Calu3 (cell line): ENCODE measurements at regions not wholly inside any gene's neighbourhood (a gene's known extent, or its start where the extent isn't known, plus 50 kb on each side); places are given as distances from the start of the nearest gene placed in this dataset.

Experiments used
- BruUV-seq: library from RNA; stranded (reverse); fragments of 400-500 nt; replicated peaks from 2 replicates; lab custom pipeline; 2021; lab: Mats Ljungman, UMichigan
- CTCF ChIA-PET: fragments of 300-600 bp; sonication (Branson Sonifier 250); formaldehyde crosslinking; loops from one replicate; lab custom pipeline; 2022; ENCODE audit warnings: antibody characterized with exemption; lab: Charles Lee
- DNase-seq: peaks from one replicate; pipeline ENCODE4 v3.0.0; 2022
- H3K27ac Mint-ChIP-seq: one replicate; pipeline ENCODE4 v1.8.0; 2022; ENCODE audit warnings: mixed read lengths; ENCODE audit not compliant: unreplicated experiment
- H3K27me3 Mint-ChIP-seq: one replicate; pipeline ENCODE4 v1.8.0; 2022; ENCODE audit warnings: mixed read lengths; ENCODE audit not compliant: unreplicated experiment
- H3K36me3 Mint-ChIP-seq: one replicate; pipeline ENCODE4 v1.8.0; 2022; ENCODE audit warnings: mild to moderate bottlenecking, moderate library complexity, mixed read lengths; ENCODE audit not compliant: insufficient read depth, unreplicated experiment
- H3K4me1 Mint-ChIP-seq: one replicate; pipeline ENCODE4 v1.8.0; 2022; ENCODE audit warnings: mild to moderate bottlenecking, low read depth, mixed read lengths; ENCODE audit not compliant: unreplicated experiment
- H3K4me3 Mint-ChIP-seq: one replicate; pipeline ENCODE4 v1.8.0; 2022; ENCODE audit warnings: mild to moderate bottlenecking, low read depth, moderate library complexity, mixed read lengths; ENCODE audit not compliant: unreplicated experiment
- H3K9me3 Mint-ChIP-seq: one replicate; pipeline ENCODE4 v1.8.0; 2022; ENCODE audit warnings: low read depth, mixed read lengths; ENCODE audit not compliant: unreplicated experiment
- intact Hi-C: fragments of 100-400 bp; cut with micrococcal nuclease; formaldehyde crosslinking; loops from one replicate; pipeline ENCODE4 v1.10.0; 2022; ENCODE audit not compliant: unreplicated experiment
- TF ChIP-seq, protein P1 (sequence below): fragments of 200-600 bp; IDR thresholded peaks from one replicate; pipeline ENCODE4 v1.8.0; 2022; ENCODE audit warnings: antibody characterized with exemption; ENCODE audit not compliant: unreplicated experiment

DNA sequence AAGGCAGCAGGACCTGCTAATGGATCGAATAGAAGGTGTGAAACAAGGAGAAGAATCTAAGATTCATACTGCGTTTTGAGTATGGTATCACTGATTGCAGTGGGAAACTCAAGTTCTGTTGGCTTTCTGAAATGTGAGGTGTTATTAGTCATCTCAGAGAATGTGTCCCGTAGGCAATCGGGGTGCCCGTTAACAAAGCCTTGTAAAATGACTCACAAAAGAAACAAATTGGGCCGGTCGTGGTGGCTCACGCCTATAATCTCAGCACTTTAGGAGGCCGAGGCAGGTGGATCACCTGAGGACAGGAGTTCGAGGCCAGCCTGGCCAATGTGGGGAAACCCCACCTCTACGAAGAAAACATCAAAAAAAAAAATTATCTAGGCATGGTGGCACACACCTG, 118.2 kb upstream of the C7orf33 start:
- H3K27ac Mint-ChIP-seq, result no peak overlapping the region
- peaks cover 5% of the 10 kb centered on the region for H3K36me3 Mint-ChIP-seq
- TF ChIP-seq, protein P1, sequence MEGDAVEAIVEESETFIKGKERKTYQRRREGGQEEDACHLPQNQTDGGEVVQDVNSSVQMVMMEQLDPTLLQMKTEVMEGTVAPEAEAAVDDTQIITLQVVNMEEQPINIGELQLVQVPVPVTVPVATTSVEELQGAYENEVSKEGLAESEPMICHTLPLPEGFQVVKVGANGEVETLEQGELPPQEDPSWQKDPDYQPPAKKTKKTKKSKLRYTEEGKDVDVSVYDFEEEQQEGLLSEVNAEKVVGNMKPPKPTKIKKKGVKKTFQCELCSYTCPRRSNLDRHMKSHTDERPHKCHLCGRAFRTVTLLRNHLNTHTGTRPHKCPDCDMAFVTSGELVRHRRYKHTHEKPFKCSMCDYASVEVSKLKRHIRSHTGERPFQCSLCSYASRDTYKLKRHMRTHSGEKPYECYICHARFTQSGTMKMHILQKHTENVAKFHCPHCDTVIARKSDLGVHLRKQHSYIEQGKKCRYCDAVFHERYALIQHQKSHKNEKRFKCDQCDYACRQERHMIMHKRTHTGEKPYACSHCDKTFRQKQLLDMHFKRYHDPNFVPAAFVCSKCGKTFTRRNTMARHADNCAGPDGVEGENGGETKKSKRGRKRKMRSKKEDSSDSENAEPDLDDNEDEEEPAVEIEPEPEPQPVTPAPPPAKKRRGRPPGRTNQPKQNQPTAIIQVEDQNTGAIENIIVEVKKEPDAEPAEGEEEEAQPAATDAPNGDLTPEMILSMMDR, result no peak
- H3K4me3 Mint-ChIP-seq, result no peak overlapping the region
- CTCF ChIA-PET, result interaction anchor here (0.6 to 0.7 kb wide), 2 partner anchors 14 to 253 kb away, joined by 3 to 5 read pairs; no protein-coding TSS in a partner anchor
- DNase-seq, result no peak
- no peaks in the 10 kb centered on the region for H3K4me1 Mint-ChIP-seq
- intact Hi-C loops, result no loop called here
- peaks cover 3% of the 10 kb centered on the region for H3K9me3 Mint-ChIP-seq
- no TSS peak for BruUV-seq
- peaks cover 27% of the 10 kb centered on the region for H3K27me3 Mint-ChIP-seq

DNA sequence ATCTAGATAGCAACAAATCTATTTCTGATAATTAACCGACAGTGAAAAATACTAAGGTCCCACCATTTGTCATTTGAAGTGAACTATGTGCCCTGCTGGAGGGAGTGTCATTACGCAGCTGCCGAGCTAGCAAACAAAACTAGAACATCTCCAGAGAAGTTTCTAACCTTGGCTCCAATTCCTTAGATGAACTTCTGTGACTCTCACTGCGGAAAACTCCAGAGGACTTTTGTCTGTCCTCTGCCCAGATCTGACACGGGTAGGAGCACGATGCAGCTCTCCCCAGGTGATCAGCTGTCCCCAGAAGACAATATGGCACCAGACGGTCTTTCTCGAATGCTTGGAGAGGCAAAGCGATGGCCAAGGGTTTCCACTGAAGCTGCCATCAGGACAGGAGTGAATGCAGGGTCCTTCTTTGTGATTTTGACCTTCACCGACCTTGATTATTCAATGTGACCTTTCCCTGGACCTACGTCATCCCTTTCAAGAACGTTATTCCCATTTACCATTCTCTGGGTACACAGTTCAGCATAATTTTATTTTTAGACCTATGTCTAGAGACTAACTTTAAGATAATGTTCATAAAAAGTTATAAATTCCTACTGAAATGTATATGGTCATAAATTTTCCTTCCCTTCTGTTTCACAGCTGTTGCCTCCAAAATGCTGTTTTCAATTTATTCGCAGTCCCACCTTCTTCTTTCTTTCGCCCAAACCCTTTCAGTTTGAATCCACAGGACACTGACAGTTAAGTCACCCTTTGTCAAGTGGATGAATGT, 116.7 kb upstream of the C7orf33 start:
- TF ChIP-seq, protein P1, result no peak
- Mint-ChIP-seq H3K27ac (no peak overlapping the region), H3K9me3 (peaks cover 3% of the 10 kb centered on the region), H3K4me1 (no peaks in the 10 kb centered on the region), H3K36me3 (peaks cover 5% of the 10 kb centered on the region), H3K4me3 (no peak overlapping the region), H3K27me3 (peaks cover 32% of the 10 kb centered on the region)
- no peak for DNase-seq
- CTCF ChIA-PET, result no interaction called here
- BruUV-seq, result no TSS peak
- intact Hi-C loops, result no loop called here

DNA sequence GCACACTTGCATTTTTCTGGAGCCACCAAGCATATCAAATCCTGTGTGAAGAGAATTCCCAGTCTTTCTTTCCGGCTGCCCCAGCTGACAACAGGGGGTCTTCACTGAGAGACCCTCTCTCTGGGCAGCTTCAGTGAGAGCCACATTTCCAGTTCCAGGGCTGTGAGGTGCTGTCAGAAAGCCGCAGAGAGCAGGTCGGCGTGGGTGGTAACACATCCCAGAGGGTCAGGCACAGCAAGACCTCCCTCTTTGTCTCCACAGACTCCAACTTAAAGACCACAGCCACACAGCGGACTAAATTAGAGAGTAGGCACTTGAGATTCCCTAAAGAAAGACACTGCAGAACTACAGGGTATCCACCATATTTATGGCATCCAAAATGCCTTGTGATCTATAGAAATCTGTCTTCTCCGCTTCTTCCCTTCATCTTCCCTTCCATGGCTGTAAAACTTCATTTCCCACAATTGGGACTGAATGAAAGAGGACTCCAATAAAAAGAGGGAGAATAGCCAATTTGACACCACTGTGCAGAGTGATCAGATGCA, 116.0 kb upstream of the C7orf33 start:
- Mint-ChIP-seq H3K4me3 (no peak overlapping the region), H3K27me3 (peaks cover 39% of the 10 kb centered on the region), H3K27ac (no peak overlapping the region), H3K9me3 (peaks cover 3% of the 10 kb centered on the region), H3K36me3 (peaks cover 5% of the 10 kb centered on the region), H3K4me1 (no peaks in the 10 kb centered on the region)
- TF ChIP-seq, protein P1, result no peak
- no peak for DNase-seq
- CTCF ChIA-PET, result no interaction called here
- intact Hi-C loops, result no loop called here
- BruUV-seq, result no TSS peak

DNA sequence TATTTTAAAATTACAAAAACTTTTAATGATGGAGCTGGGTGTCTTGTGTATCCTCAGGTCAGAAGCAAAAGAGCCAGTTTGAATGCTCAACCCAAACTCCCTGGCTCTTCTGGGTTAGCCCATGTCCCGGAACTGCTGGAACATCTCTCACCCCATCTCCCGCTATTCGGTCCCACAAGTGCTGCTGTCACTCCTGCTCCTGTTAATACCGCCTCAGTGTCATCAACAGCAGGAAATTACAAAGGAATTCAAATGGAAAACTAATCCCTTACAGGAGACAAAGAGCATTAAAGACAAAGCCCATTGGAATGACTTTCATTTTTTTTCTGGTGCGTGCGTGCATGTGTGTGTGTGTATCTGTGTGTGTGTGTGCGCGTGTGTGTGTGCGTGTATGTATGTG, 112.0 kb upstream of the C7orf33 start:
- peaks cover 5% of the 10 kb centered on the region for H3K36me3 Mint-ChIP-seq
- intact Hi-C loops, result no loop called here

More for the DNA sequence above, 112.0 kb upstream of the C7orf33 start:
- TF ChIP-seq, protein P1, result no peak
- CTCF ChIA-PET, result no interaction called here
- no peak for DNase-seq
- Mint-ChIP-seq H3K27ac (no peak overlapping the region), H3K9me3 (no peaks in the 10 kb centered on the region), H3K4me1 (no peaks in the 10 kb centered on the region), H3K27me3 (peaks cover 30% of the 10 kb centered on the region), H3K4me3 (no peak overlapping the region)
- BruUV-seq, result no TSS peak
